Epithelial cell of esophagus (primary cell): ENCODE measurements at regions not wholly inside any gene's neighbourhood (a gene's known extent, or its start where the extent isn't known, plus 50 kb on each side); places are given as distances from the start of the nearest gene placed in this dataset.

Source experiments
- DNase-seq: peaks from one replicate; pipeline ENCODE4 v3.0.0; 2010; ENCODE audit warnings: low read depth
- H3K4me3 ChIP-seq: 2 replicates; pipeline ENCODE4 v1.5.1; 2011; ENCODE audit warnings: mild to moderate bottlenecking, low read length, control low read depth
- TF ChIP-seq, protein P1 (sequence below): IDR thresholded peaks from 2 replicates; pipeline ENCODE4 v1.5.1; 2011; ENCODE audit warnings: low read depth, mild to moderate bottlenecking, low read length, control low read depth, inconsistent platforms; ENCODE audit not compliant: insufficient read depth; ENCODE audit errors: missing control alignments

DNA sequence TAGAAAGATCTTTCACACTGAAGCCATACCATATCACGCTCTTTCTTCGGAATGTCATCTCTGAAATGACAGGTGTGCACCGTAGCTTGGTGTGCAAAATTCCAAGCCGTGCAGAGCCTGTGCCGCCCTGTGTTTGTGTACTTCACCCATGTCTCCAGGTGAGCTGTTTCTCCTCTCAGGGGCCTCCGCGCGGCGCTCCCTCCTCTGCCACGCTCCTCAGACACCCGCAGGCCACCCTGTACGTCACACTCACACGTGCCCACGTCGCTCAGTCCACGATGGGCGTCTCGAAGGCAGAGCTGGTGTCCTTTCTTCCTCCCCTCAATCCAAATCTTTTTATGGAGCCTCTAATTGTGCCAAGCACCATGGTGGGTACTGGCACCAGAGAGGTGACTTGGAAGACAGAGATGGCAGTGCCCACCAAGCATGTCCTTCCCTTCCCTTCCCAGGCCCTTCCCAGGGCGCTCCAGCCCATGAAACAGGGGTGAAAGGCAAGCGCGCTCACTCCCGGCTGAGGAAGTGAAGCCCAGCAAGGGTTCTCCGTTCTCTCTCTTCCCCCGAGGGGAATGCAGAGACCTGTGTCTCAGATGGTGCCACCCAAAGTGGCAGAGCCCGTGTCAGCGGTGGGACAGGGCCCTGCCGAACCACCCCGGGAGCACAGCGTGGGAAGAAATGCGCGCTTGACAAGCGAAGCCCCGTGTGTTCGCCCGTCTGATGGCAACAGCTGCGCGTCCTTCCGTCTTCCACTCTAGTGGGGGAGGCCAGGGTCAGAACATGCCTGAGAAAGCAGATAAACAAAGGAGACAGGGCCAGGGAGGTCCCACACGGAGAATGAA is 292.5 kb upstream of the SHH start:
- no peak for DNase-seq
- TF ChIP-seq, protein P1, sequence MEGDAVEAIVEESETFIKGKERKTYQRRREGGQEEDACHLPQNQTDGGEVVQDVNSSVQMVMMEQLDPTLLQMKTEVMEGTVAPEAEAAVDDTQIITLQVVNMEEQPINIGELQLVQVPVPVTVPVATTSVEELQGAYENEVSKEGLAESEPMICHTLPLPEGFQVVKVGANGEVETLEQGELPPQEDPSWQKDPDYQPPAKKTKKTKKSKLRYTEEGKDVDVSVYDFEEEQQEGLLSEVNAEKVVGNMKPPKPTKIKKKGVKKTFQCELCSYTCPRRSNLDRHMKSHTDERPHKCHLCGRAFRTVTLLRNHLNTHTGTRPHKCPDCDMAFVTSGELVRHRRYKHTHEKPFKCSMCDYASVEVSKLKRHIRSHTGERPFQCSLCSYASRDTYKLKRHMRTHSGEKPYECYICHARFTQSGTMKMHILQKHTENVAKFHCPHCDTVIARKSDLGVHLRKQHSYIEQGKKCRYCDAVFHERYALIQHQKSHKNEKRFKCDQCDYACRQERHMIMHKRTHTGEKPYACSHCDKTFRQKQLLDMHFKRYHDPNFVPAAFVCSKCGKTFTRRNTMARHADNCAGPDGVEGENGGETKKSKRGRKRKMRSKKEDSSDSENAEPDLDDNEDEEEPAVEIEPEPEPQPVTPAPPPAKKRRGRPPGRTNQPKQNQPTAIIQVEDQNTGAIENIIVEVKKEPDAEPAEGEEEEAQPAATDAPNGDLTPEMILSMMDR = no peak
- no peak overlapping the region for H3K4me3 ChIP-seq

DNA sequence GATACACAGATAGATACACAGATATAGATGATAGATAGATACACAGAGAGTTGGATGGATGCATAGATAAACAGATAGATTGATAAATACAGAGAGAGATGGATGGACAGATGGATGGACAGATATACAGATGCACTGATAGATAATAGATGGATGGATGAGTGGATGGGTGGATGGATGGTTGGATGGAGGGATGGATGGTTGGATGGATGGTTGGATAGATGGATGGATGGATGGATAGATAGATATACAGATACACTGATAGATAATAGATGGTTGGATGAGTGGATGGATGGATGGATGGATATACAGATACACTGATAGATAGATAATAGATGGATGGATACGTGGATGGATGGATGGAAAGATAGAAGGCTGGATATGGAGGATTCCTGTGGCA is 290.0 kb upstream of the SHH start:
- DNase-seq = no peak
- TF ChIP-seq, protein P1 = no peak
- no peak overlapping the region for H3K4me3 ChIP-seq

DNA sequence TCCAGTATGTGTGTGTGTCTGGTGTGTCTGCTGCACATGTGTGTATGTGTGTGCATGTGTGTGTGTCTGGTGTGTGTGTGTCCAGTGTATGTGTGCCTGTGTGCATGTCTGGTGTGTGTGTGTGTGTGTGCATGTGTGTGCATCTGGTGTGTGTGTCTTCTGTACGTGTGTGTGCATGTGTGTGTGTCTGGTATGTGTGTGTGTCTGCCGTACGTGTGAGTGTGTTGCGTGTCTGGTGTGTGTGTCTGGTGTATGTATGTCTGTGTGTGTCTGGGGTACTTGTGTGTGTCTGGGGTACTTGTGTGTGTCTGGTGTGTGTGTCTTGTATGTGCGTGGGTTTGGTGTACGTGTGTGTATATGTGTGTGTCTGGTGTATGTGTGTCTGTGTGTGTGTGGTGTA is 289.1 kb upstream of the SHH start:
- DNase-seq = no peak
- H3K4me3 ChIP-seq = no peak overlapping the region
- TF ChIP-seq, protein P1 = no peak

DNA sequence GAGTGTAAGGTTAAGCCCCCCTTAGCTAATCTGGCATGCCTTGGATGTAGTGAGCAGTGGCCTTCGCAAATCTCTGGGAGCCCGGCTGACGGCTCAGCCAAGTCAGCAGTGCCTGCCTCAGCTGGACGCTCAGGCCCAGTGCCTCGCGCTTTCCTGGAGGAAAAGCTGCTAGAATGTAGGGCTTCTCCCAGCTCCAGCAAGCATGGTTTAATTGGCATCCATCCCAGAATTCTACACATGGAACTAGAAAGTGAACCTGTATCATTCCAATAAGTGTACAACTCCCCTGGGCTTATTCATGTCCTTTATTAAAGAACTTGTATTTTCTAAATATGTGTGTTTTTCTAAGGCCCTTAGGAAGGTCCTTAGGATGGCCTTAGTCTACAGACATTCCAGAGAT is 287.8 kb upstream of the SHH start:
- DNase-seq = no peak
- TF ChIP-seq, protein P1 = no peak
- H3K4me3 ChIP-seq = no peak overlapping the region

DNA sequence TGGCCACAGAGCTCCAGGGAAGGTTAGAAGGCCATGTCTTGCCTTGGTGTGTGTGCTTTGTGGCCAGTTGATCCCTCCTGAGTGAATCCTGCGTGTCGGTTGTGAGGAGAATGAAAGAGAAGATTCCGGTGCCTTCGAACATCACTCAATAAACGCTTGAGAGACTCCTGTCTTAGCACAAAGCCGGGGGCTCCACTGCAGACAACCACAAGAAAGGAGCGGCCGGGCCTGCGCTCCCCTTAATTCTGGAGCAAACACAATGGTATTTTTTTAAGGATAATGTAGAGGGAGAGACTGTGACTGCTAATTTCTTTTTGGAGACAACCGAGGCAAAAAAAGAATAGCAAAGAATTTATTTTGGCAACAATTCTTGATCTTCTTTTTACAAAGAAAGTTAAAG is 286.8 kb upstream of the SHH start:
- no peak overlapping the region for H3K4me3 ChIP-seq
- TF ChIP-seq, protein P1 = no peak
- DNase-seq = no peak

DNA sequence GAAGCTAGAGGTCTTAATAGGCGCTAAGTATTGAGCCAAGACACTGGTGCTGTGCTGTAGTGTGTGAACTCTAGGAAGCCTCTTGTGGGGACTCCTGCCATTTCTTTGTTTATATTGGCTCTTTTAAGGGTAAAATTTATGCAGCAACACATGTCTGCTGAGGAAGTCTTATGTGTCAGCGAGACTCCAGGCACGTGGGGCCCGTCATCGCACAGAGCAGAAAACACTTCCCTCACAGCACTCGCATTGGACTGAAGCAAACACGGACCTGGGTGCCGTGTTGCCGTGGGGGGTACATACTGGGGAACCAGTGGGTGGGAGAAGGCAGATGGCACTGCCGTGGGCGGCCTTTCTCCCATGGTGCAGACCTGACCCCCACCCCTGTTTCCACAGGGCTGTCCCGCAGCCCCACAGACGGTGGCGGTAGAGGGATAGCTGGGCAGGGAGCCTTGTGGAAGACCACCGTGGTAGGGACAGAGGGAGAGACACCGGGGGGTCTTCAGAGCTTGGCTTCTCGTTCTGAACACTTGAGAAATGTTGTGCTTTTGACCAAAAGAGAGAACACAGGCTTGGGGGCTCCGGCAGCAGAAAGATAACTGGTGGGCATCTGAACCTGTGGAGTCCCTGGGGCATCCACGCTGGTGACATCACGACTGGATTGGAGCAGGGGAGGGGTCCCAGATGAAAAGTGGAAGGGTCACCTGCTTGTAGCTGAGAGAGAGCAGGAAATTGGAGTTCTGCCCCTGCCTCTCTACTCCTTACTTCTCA is 284.7 kb upstream of the SHH start:
- TF ChIP-seq, protein P1 = no peak
- H3K4me3 ChIP-seq = no peak overlapping the region
- no peak for DNase-seq
